ENCODE measurements at regions not wholly inside any gene's neighbourhood (a gene's known extent, or its start where the extent isn't known, plus 50 kb on each side); places are given as distances from the start of the nearest gene placed in this dataset.

- TF ChIP-seq EZH2 (IDR thresholded peaks at IDR 0.05; ENCODE audit: borderline replicate concordance, low read depth, low read length, severe bottlenecking) (no peak), CTCF (IDR thresholded peaks at IDR 0.05; ENCODE audit: borderline replicate concordance, extremely low read depth, low read length, poor library complexity, severe bottlenecking) (no peak)
Measured at GRCh38 chr15:81851325-81851724, 194.5 kb downstream of the MEX3B start.

All from DND-41 (cell line).